Panc1 (cell line): ENCODE measurements at regions not wholly inside any gene's neighbourhood (a gene's known extent, or its start where the extent isn't known, plus 50 kb on each side); places are given as distances from the start of the nearest gene placed in this dataset.

Experiments
- ATAC-seq: fragments of 200-7000 bp; cut with Tn5 transposase; 2 replicates; pipeline ENCODE4 v1.9.1; 2020; ENCODE audit warnings: mild to moderate bottlenecking, moderate library complexity
- BruUV-seq: library from RNA; stranded (reverse); fragments of 400-500 nt; replicated peaks from 2 replicates; lab custom pipeline; 2021; lab: Mats Ljungman, UMichigan
- CTCF ChIA-PET: fragments of 300-600 bp; sonication (Branson Sonifier 250); formaldehyde crosslinking; loops from one replicate; lab custom pipeline; 2022; ENCODE audit warnings: antibody characterized with exemption; lab: Charles Lee
- POLR2A ChIA-PET: fragments of 300-600 bp; sonication (Branson Sonifier 250); formaldehyde crosslinking; loops from one replicate; lab custom pipeline; 2022; ENCODE audit warnings: antibody characterized with exemption; lab: Charles Lee
- DNase-seq: peaks from one replicate; pipeline ENCODE4 v3.0.0-alpha.2; 2010; ENCODE audit warnings: low read depth, low spot score
- H3K27ac ChIP-seq: 2 replicates; pipeline ENCODE4 v1.5.1; 2011; ENCODE audit warnings: mild to moderate bottlenecking, low read length, inconsistent platforms
- H3K27me3 ChIP-seq: fragments of 200-500 bp; sonication (Bioruptor generic); 2 replicates; pipeline ENCODE4 v1.6.0; 2014; ENCODE audit warnings: low read length, inconsistent platforms; ENCODE audit not compliant: control insufficient read depth, insufficient read depth
- H3K36me3 ChIP-seq: fragments of 200-500 bp; sonication (Bioruptor generic); 2 replicates; pipeline ENCODE4 v1.5.1; 2014; ENCODE audit warnings: inconsistent platforms, mild to moderate bottlenecking, low read length, moderate library complexity; ENCODE audit not compliant: control insufficient read depth, insufficient read depth
- H3K4me1 ChIP-seq: 2 replicates; pipeline ENCODE4 v1.5.1; 2011; ENCODE audit warnings: inconsistent platforms, mild to moderate bottlenecking, low read length, moderate library complexity; ENCODE audit not compliant: control insufficient read depth, insufficient read depth
- H3K4me3 ChIP-seq, 2 experiments: 2 replicates each; pipeline ENCODE4 v1.5.1; 2011 to 2012; ENCODE audit warnings: low read depth in 2 of 2, low read length in 2 of 2, mild to moderate bottlenecking in 2 of 2, inconsistent platforms in 1 of 2, moderate library complexity in 1 of 2
- H3K9me3 ChIP-seq: fragments of 200-500 bp; sonication (Bioruptor generic); 2 replicates; pipeline ENCODE4 v1.5.1; 2014; ENCODE audit warnings: low read depth, mild to moderate bottlenecking, inconsistent platforms, low read length, moderate library complexity; ENCODE audit not compliant: control insufficient read depth, insufficient read depth
- POLR2AphosphoS5 ChIP-seq: IDR thresholded peaks from 2 replicates; pipeline ENCODE4 v1.6.1; 2012; ENCODE audit warnings: mild to moderate bottlenecking, low read depth, low read length, moderate library complexity
- REST ChIP-seq, 2 experiments: IDR thresholded peaks; 2 replicates each; pipeline ENCODE4 v1.6.1; 2011 to 2012; ENCODE audit warnings: low read depth in 2 of 2, control low read depth in 1 of 2, low read length in 1 of 2, mild to moderate bottlenecking in 1 of 2, moderate library complexity in 1 of 2; ENCODE audit not compliant: insufficient read depth in 1 of 2
- SIN3A ChIP-seq: IDR thresholded peaks from 2 replicates; pipeline ENCODE4 v1.6.1; 2012; ENCODE audit warnings: low read depth, mild to moderate bottlenecking, low read length, moderate library complexity, borderline replicate concordance; ENCODE audit not compliant: insufficient read depth
- TCF7L2 ChIP-seq: IDR thresholded peaks from 2 replicates; pipeline ENCODE4 v1.6.1; 2011; ENCODE audit warnings: mild to moderate bottlenecking, low read depth, low read length, inconsistent platforms
- in situ Hi-C: cut with HindIII; loops from 2 replicates; pipeline ENCODE4 v1.10.0; 2016; ENCODE audit warnings: low sequenced_read_pairs, low pct_unique_long_range_greater_than_20kb
- intact Hi-C: fragments of 100-400 bp; cut with micrococcal nuclease; formaldehyde crosslinking; loops from one replicate; pipeline ENCODE4 v1.10.0; 2022; ENCODE audit not compliant: unreplicated experiment
- TF ChIP-seq, protein P1 (sequence below): fragments of 450-650 bp; IDR thresholded peaks from 2 replicates; pipeline ENCODE4 v1.5.1; 2017; ENCODE audit warnings: mild to moderate bottlenecking

GRCh38 chrX:17968367-17968766, 107.3 kb upstream of the RAI2 start:
- no peak for DNase-seq
- POLR2A ChIA-PET, result no interaction called here
- in situ Hi-C loops, result no loop called here
- BruUV-seq, result no TSS peak
- ATAC-seq, result no peak
- Histone ChIP-seq H3K4me3 (no peak overlapping the region), H3K27ac (no peak overlapping the region), H3K36me3 (no peaks in the 10 kb centered on the region), H3K4me1 (no peaks in the 10 kb centered on the region), H3K9me3 (no peaks in the 10 kb centered on the region), H3K27me3 (no peaks in the 10 kb centered on the region)
- CTCF ChIA-PET, result no interaction called here
- intact Hi-C loops, result no loop called here
- TF ChIP-seq, protein P1, sequence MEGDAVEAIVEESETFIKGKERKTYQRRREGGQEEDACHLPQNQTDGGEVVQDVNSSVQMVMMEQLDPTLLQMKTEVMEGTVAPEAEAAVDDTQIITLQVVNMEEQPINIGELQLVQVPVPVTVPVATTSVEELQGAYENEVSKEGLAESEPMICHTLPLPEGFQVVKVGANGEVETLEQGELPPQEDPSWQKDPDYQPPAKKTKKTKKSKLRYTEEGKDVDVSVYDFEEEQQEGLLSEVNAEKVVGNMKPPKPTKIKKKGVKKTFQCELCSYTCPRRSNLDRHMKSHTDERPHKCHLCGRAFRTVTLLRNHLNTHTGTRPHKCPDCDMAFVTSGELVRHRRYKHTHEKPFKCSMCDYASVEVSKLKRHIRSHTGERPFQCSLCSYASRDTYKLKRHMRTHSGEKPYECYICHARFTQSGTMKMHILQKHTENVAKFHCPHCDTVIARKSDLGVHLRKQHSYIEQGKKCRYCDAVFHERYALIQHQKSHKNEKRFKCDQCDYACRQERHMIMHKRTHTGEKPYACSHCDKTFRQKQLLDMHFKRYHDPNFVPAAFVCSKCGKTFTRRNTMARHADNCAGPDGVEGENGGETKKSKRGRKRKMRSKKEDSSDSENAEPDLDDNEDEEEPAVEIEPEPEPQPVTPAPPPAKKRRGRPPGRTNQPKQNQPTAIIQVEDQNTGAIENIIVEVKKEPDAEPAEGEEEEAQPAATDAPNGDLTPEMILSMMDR, result no peak
- TF ChIP-seq SIN3A (no peak), POLR2AphosphoS5 (no peak), REST (IDR thresholded peaks at IDR 0.05; ENCODE audit: insufficient read depth in 1 of 2, low read depth in 2 of 2, low read length in 1 of 2) (no peak), TCF7L2 (no peak)

- intact Hi-C loops (no loop called here), in situ Hi-C loops (no loop called here)
- TF ChIP-seq REST (IDR thresholded peaks at IDR 0.05; ENCODE audit: insufficient read depth in 1 of 2, low read depth in 2 of 2, low read length in 1 of 2), result no peak
- TF ChIP-seq TCF7L2, result no peak
- TF ChIP-seq, protein P1, result no peak
- TF ChIP-seq POLR2AphosphoS5, result no peak
- no peak for TF ChIP-seq SIN3A
- H3K27ac ChIP-seq, result no peak overlapping the region
- no peak overlapping the region for H3K4me3 ChIP-seq
- no peaks in the 10 kb centered on the region for H3K9me3 ChIP-seq
- H3K4me1 ChIP-seq, result no peaks in the 10 kb centered on the region
- ATAC-seq (no peak), DNase-seq (no peak)
- ChIA-PET CTCF (no interaction called here), POLR2A (no interaction called here)
- no TSS peak for BruUV-seq
- H3K27me3 ChIP-seq, result no peaks in the 10 kb centered on the region
- H3K36me3 ChIP-seq, result no peaks in the 10 kb centered on the region
These were observed 106.8 kb upstream of the RAI2 start for GRCh38 chrX:17967888-17968287.
